CD4-positive, alpha-beta T cell treated with Interferon gamma for 1 hour (primary cell): ENCODE measurements at regions not wholly inside any gene's neighbourhood (a gene's known extent, or its start where the extent isn't known, plus 50 kb on each side); places are given as distances from the start of the nearest gene placed in this dataset.

Experiments
- DNase-seq: peaks from one replicate; pipeline ENCODE4 v3.0.0-alpha.2; 2020

- DNase-seq = no peak
Observed at GRCh38 chr1:48164571-48164970, 57.9 kb upstream of the SLC5A9 start.

GRCh38 chr1:48160486-48161132 is 61.9 kb upstream of the SLC5A9 start:
- DNase-seq = no peak

GRCh38 chr1:48139275-48139674 is 83.2 kb upstream of the SLC5A9 start:
- DNase-seq = no peak

GRCh38 chr1:48127735-48128685 is 94.5 kb upstream of the SLC5A9 start:
- DNase-seq = no peak

GRCh38 chr1:48123647-48124046 is 98.9 kb upstream of the SLC5A9 start:
- no peak for DNase-seq

- DNase-seq = no peak
Observed at GRCh38 chr1:48121955-48122354, 100.6 kb upstream of the SLC5A9 start.

- no peak for DNase-seq
Observed at GRCh38 chr1:48120621-48121020, 101.9 kb upstream of the SLC5A9 start.

GRCh38 chr1:48115835-48116234 is 106.7 kb upstream of the SLC5A9 start:
- no peak for DNase-seq

GRCh38 chr1:48114596-48115382 is 107.7 kb upstream of the SLC5A9 start:
- no peak for DNase-seq

GRCh38 chr1:48109390-48110013 is 112.3 kb upstream of the TRABD2B start:
- no peak for DNase-seq

- DNase-seq = no peak
Observed at GRCh38 chr1:48107516-48107915, 110.3 kb upstream of the TRABD2B start.

GRCh38 chr1:48106049-48106448 is 108.9 kb upstream of the TRABD2B start:
- DNase-seq = no peak

- no peak for DNase-seq
Observed at GRCh38 chr1:48105165-48105564, 108.0 kb upstream of the TRABD2B start.

- no peak for DNase-seq
Observed at GRCh38 chr1:48103495-48103894, 106.3 kb upstream of the TRABD2B start.

GRCh38 chr1:48102766-48103165 is 105.6 kb upstream of the TRABD2B start:
- DNase-seq = no peak

- DNase-seq = no peak
Observed at GRCh38 chr1:48099072-48099773, 102.0 kb upstream of the TRABD2B start.

- peak; percentile 55 for DNase-seq
Observed at GRCh38 chr1:48093696-48094528, 96.7 kb upstream of the TRABD2B start.

GRCh38 chr1:48093147-48093546 is 96.0 kb upstream of the TRABD2B start:
- DNase-seq = no peak

- DNase-seq = no peak
Observed at GRCh38 chr1:48092401-48092800, 95.2 kb upstream of the TRABD2B start.

- no peak for DNase-seq
Observed at GRCh38 chr1:48089356-48089891, 92.2 kb upstream of the TRABD2B start.

- DNase-seq = no peak
Observed at GRCh38 chr1:48084826-48085225, 87.6 kb upstream of the TRABD2B start.
